Left cardiac atrium (tissue), 4 donors: ENCODE measurements at regions not wholly inside any gene's neighbourhood (a gene's known extent, or its start where the extent isn't known, plus 50 kb on each side); places are given as distances from the start of the nearest gene placed in this dataset.

ENCODE experiments used
- ATAC-seq, 2 donors: fragments of 200-7000 bp; cut with Tn5 transposase; one replicate each; pipeline ENCODE4 v1.9.1; 2020; ENCODE audit warnings: mild to moderate bottlenecking in 2 of 2, moderate library complexity in 2 of 2
- DNase-seq: peaks from one replicate; pipeline ENCODE4 v3.0.0-alpha.2; 2020
- intact Hi-C, 2 donors: fragments of 100-400 bp; cut with DNase I; formaldehyde crosslinking; loops; one replicate each; pipeline versions ENCODE4 v1.14.1 to v1.15.1; 2022 to 2023
- donor health status: DM: no; HTN: yes; CAD: no.
- donor health status: DM: no; HTN: yes; CAD: no; lungs with severe emphysema.
- donor health status: DM: yes; HTN: yes; CAD: no.
- donor health status: Dilated cardiomyopathy.

DNA sequence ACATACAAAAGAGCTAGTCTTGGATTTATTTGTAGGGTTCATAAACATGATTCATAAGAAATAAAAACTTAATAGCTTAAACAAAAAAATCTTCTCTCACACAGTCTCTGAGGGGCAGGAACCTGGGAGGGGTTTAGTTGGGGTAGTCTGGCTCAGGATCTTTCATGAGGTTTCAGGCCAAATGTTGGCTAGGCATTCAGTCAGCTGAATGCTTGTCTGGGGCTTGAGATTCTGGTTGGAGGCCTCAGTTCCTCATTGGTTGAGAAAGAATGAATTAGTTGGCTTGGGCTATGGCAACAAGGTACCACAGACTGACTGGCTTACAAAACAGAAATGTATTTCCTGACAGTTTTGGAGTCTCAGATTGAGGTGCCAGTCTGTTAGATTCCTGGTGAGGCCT lies 74.3 kb downstream of the ANKRD7 start:
- intact Hi-C loops: no loop called here
- no peak for ATAC-seq
- no peak for DNase-seq

DNA sequence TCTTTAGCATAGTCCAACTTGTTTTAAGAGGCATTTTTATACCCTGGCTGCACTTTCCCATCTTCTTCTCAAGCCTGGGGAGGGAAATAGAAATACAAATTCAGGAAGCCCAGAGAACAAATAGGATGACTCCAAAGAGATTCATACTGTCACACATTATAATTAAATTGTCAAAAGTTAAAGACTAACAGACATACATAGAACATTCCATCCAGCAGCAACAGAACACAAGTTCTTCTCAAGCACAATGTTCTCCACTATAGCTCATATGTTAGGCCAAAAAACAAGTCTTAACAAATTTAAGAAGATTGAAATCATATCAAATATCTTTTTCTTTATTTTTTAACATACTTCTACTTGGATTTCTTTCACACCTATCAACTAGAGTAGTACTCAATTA lies 75.7 kb downstream of the ANKRD7 start:
- DNase-seq (no peak), ATAC-seq (no peak)
- intact Hi-C loops: no loop called here

DNA sequence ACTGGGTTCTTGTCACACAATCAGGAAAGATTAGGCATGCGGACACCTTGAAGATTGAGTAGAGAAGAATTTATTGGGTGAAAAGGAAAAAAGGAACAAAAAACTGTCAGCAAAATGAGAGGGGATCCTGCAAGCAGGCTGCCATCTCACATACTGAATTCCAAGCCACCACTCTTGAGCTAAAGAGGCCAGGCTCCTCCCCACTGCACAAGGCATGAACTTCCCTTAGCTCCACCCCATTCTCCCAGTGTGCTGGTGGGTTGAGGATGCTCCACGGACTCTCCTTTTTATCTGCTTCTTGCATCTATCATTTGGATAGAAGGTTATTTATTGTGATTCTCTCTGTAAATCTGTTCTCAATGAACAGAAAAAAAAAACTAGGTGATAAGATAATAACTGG lies 79.6 kb downstream of the ANKRD7 start:
- ATAC-seq (no peak), DNase-seq (no peak)
- intact Hi-C loops: no loop called here

DNA sequence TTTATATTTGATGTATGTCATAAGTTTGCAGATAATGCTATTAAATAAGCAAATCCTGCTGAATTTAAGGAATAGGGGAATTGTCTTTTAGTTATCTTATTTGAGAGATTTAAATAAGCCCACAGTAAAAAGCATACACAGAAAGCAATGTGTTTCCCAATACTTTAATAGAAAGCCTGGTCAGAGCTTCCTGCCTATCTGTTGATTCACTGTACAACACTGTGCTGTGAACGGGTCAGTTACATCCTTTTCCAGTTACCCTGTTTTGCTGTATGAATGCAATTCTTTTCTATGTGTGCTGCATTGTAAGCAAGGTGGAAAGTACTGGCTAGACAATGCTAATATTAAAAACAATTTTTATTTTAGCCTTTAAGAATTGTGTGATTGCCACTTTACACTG lies 81.2 kb downstream of the ANKRD7 start:
- DNase-seq: no peak
- intact Hi-C loops: no loop called here
- no peak for ATAC-seq

DNA sequence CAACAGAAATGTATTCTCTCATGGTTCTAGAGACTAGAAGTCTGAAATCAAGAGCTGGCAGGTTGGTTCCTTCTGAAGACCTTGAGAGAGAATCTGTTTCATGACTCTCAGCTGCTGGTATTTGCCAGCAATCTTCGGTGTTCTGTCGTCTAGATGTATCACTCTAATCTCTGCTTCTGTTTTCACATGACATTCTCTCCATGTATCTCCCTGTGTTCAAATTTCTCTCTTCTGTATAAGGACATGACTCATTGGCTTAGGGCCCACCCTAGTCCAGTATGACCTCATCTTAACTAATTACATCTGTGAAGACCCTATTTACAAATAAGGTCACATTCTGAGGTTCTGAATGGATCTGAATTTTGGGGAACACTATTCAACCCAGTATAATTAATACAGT lies 82.3 kb downstream of the ANKRD7 start:
- ATAC-seq (no peak), DNase-seq (no peak)
- intact Hi-C loops: no loop called here

DNA sequence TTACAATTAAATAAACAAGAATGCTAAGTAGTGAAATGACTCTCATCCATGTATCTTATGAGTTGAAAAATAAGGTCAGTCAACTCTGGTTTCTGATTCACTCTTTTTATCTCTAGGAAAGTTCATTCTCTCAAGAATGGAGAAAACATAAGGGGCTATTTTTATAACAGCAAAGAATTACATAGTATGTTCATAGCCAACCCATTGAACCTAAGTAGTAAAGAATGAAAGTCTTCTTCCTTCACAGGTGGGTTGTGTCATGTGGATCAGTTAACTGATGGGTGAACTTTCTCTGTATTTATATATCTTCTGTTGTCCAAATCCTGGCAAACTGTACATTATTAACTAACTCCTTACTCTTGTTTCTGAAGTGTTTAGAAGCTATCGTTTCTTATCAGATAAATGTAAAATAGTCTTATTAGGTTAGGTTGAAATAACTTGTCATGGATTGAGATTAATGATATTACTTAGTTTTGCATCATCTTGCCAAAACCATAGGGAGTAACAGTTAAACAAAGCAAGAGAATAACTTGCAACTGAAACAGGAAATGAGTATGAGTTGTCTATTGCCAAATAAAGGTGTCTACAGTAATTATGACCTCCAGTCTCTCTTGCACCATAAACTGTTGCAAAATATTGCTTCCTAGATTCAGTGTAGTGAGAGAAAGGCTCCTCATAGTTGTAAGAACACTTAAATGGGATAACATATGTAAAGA lies 86.8 kb downstream of the ANKRD7 start:
- intact Hi-C loops: no loop called here
- DNase-seq (no peak), ATAC-seq (peak in 1 of 2 donors; percentile 15)

DNA sequence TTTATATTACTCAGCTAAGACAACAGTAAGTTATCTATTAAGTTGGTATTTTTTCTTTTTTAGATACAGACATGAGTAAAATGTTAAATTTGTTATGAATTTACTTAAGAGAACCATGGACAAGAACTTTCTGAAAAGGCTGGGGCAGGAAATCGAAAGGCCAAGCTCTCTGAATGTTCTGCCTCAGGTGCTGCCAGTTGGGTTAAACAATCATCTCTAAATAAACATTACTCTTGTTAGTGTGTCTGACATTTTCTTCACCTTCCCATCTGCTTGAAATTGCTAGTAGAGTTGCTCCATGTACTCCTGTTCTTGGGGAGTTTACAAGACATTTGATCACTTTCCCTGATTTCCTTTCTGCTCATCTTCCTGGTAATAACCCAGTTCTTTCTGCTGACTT lies 87.5 kb downstream of the ANKRD7 start:
- DNase-seq: no peak
- intact Hi-C loops: no loop called here
- no peak for ATAC-seq

DNA sequence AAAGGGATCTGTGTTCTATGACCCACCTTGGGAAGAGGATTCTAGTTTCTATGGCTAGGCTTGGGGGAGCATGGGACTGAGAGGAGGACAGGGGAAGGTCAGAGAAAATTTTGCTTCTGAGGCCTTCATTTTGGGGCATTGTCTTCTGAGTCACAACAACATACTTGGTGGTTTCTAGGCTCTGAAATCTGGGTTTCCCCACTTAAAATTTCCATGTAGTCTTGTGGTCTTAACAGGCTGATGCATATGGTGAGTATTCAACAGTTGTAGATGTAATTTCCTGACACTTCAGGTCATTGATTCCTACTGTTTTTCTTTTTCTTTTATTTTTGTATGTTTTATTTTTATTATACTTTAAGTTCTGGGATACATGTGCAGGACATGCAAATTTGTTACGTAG lies 88.5 kb downstream of the ANKRD7 start:
- no peak for DNase-seq
- ATAC-seq: no peak
- intact Hi-C loops: no loop called here

DNA sequence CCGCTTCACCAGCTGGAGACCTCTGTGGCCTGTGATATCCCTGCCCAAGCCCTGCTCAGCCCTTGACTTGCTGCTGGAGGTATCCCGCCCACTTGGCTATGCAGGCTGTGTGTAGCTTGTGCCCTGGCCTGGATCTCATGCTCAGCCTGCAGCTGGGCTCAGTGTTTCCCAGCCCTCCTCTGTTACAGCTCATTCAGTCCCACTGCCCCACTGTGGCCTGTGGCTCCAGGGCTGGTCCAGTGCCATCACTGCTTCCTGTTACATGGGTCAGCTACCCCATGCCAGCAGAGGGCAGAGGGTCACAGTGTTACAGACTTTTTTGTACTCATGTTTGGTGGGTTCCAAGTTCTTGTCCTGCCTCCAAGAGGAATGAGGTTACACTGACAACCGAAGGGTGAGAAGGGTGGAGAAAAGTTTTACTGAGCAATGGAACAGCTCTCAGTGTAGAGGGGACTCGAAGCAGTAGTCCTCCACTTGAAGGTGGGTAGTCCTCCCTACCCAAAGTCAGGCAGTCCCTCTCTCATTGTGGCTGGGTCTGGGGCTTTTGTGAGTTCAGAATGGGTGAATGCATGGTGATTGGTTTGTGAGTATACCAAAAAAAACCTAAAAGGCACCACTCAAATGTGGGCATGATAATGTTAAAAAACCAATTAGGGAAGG lies 100.4 kb downstream of the ANKRD7 start:
- intact Hi-C loops: no loop called here
- no peak for DNase-seq
- ATAC-seq: no peak

DNA sequence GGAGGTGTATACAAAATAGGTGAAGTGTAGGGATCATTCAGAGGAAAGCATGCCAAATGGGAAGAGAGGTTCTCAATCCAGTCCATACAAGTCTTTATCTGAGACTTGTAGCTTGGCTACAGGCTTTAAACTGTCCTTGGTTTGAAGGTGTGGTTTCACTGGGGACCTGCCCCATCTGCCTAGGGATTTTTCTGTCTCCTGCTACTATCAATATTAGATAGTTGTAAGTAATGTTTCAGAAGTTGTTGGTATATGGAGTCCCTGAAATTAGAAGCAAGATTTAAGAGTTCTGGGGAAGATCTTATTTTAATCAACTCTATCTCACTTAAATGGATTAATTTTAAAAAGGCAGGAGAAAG lies 100.9 kb downstream of the ANKRD7 start:
- DNase-seq (no peak), ATAC-seq (no peak)
- intact Hi-C loops: no loop called here

DNA sequence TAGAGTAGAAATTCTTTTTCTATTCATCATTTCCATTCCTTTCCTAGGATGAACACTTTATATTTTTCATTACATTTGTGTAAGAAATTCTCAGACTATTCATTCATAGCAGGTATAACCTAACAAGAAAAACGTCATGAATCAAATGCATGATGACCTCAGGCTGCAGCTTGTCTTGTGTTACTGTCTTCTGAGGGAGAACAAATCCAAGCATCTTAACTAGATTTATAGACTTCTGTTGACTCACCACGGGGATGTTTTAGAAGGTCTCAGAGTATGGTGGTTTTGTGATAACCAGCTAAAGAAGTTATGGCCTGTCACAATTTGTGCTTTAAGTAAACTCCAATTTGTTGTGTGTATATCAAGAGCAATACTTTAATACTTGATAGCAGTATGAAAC lies 102.7 kb downstream of the ANKRD7 start:
- DNase-seq: no peak
- no peak for ATAC-seq
- intact Hi-C loops: no loop called here

DNA sequence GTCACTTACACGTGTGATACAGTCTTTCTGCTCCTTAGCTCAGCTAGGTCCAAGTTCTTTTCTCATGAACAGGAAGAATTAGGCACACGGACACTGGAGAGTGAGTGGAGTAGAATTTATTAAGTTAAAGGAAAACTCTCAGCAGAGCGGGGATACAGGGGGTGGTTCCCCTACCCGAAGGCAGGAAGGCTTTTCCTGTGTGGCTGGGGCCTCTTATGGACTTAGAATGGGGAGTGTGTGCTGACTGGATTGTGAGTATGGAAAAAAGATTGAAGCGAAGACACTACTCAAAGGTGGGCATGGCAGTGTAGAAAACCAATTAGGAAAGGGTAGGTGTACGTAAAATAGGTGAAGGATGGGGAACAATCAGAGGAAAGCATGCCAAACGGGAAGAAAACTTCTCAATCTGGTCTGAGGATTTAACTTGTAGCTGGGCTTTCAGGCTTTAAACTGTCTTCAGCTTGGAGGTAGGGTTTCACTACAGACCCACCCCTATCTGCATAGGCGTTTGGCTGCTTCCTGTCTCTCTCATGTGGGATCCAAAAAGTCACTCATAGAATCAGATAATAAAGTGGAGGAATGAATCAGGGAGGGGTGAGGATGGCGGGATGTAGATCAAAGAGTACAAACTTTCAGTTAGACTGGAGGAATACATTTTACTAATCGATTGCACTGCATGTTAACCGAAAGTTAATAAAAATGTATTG lies 104.2 kb downstream of the ANKRD7 start:
- DNase-seq (no peak), ATAC-seq (no peak)
- intact Hi-C loops: no loop called here

DNA sequence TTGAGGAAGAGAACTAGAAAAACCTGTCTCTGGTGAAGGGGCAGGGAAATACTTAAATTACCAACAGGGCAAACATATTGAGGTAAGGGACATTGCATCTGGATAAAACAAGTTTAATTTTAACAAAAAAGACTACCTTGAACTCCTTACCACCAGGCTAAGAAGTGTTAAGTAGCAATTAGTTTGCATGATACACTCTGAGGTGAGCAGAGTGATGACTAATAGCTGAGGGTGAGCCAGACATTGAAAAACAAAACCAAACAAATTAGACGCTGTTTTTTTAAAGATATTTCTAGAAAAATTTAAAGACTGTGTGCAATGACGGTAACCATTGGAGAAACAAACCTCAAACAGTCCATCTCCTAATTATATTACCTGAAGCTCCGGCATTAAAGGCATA lies 105.9 kb downstream of the ANKRD7 start:
- intact Hi-C loops: no loop called here
- ATAC-seq: no peak

DNA sequence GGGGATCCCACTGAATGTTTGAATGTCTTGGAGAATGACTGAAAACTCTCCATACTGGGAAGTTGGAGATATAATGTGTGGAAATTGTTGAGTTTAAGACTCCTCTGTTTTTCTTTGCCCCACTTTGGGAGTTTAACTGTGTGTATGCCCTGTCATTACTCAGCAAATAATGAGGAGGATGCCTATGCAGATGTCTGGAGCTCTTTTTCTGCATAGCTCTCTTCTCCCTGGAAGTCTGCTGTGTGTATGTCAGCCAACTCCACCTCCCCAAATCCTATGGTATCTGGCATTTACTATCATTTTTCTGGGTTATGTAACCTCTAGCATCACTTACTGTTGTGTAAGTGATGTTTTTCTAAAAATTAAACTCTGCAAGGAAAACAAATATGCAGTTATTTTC lies 122.2 kb downstream of the ANKRD7 start:
- DNase-seq: no peak

More for the DNA sequence above, 105.9 kb downstream of the ANKRD7 start:
- DNase-seq: no peak

DNA sequence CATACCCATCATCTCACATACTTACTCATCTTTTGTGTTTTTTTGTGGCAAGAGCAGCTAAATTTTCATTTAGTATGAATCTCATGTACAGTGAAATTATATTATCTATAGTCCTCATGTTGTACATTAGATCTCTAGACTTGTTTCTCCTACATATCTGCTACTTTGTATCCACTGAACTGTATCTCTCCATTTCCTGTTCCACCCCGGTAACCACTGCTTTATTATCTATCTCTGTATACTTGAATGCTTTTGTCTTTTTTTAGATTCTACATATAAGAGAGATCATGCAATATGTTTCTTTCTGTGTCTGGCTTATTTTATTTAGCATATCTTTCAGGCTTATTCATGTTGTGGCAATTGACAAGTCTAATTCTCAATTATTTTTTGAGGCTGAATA lies 125.1 kb downstream of the ANKRD7 start:
- ATAC-seq (no peak), DNase-seq (no peak)
- intact Hi-C loops: loop anchor here in 1 of 2 donors (2.0 to 5.0 kb wide), 2 partner anchors 378 to 825 kb away; no protein-coding TSS in a partner anchor

More for the DNA sequence above, 122.2 kb downstream of the ANKRD7 start:
- intact Hi-C loops: no loop called here
- ATAC-seq: no peak

DNA sequence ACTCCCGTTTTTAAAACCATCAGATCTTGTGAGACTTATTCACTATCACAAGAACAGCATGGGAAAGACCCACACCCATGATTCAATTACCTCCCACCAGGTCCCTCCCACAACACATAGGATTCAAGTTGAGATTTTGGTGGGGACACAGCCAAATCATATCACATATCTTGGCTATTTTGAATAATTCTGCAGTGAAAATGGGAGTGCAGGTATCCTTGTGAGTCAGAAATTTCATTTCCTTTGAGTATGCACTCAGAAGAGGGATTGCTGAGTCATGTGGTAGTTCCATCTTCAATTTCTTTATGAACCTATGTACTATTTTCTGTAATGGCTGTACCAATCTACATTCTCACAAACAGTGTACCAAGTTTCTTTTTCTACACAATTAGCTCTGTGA lies 125.8 kb downstream of the ANKRD7 start:
- DNase-seq: no peak
- ATAC-seq: no peak
- intact Hi-C loops: loop anchor here in 1 of 2 donors (2.0 to 5.0 kb wide), 2 partner anchors 377 to 825 kb away; no protein-coding TSS in a partner anchor

DNA sequence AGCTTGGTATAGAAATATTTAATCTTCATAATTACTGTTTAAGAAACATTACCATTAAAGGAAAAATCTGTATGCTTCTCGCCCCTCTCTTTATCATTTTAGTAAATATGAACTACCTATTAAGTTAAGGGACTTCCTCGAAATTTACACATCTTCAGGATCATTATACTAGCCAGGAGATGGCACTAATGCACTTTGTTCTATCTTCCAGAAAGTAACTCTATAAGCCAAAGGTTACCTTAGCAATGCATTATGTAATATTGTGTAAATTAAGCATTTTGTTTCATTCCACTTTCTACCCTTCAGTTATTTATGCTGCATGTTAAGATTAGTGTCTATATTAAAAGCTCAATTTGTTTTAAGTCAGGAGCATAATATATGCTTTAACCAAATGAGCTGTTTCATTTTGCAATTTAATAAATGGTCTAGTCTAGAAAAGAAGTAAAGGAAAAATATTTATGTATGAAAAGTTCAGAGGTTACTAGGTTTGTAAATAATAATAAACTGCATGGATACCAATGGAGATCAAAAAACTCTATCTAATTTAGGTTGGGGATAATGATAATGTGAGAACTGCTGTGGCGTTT lies 128.5 kb downstream of the ANKRD7 start:
- ATAC-seq: no peak
- intact Hi-C loops: loop anchor here in 1 of 2 donors (5.0 kb wide), 1 partner anchor 374 kb away; no protein-coding TSS in a partner anchor
- DNase-seq: no peak

DNA sequence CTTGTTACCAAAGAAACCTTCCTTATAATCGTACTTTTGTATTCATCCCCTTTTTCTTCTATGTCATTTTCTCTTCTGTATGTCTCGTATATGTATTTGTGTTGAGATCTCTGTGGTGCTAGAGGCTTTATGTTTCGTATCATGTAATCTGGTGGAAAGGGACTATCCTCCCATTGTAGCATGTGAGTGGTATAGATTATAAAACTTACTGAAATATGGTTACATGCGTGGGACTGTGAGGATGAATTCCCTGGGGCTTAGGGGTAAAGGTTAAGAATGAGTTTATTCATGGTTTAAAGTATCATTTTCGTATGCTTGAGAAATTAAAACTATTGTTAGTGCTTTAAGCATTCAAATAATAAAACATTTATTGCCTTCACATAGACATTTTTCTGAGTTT lies 141.9 kb downstream of the ANKRD7 start:
- intact Hi-C loops: no loop called here
- ATAC-seq (no peak), DNase-seq (no peak)

DNA sequence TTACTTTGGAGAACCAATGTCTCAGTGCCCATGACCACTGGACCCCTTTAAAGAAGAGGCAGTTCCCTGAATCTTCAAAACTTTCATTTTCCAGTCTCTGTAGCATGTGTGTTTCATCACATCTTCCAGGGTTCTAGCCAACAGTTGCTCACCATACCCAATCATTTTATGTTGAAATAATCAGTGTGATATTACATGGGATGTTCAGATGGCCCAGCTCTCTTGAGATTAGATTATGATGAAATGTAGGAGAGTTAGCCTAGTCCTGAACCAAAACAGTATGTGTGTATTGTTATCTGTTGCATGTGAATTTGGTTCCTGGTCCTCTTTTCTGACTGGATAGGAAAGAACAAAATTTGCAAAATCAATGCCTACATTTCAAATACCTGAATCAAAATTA lies 144.5 kb downstream of the ANKRD7 start:
- ATAC-seq: no peak
- no peak for DNase-seq
- intact Hi-C loops: no loop called here

DNA sequence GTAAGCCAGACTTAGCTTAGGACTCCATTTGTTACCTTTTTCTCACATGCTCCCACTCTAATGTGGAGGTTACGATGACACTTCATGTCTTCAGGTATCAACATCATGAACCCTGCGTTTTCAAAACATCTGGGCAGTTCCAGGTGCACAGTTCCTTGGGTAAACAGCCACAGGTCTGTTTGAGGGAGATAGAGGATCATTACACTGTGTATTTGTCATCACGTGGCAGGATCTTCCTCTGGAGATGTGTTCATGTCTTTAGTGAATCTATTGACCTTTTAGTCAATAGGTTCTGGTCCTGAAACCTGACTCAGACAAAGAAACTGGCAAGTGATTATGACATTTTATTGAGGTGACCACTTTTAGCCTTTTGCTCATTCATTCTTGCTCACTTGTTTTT lies 145.5 kb downstream of the ANKRD7 start:
- intact Hi-C loops: no loop called here
- DNase-seq (no peak), ATAC-seq (no peak)
